H4 (cell line): ENCODE measurements at regions not wholly inside any gene's neighbourhood (a gene's known extent, or its start where the extent isn't known, plus 50 kb on each side); places are given as distances from the start of the nearest gene placed in this dataset.
A peak's percentile ranks its signal among the peaks of the same experiment; 100 is the strongest.

Experiments used
- DNase-seq: peaks from one replicate; pipeline ENCODE4 v3.0.0-alpha.2; 2015; ENCODE audit warnings: low spot score

DNA sequence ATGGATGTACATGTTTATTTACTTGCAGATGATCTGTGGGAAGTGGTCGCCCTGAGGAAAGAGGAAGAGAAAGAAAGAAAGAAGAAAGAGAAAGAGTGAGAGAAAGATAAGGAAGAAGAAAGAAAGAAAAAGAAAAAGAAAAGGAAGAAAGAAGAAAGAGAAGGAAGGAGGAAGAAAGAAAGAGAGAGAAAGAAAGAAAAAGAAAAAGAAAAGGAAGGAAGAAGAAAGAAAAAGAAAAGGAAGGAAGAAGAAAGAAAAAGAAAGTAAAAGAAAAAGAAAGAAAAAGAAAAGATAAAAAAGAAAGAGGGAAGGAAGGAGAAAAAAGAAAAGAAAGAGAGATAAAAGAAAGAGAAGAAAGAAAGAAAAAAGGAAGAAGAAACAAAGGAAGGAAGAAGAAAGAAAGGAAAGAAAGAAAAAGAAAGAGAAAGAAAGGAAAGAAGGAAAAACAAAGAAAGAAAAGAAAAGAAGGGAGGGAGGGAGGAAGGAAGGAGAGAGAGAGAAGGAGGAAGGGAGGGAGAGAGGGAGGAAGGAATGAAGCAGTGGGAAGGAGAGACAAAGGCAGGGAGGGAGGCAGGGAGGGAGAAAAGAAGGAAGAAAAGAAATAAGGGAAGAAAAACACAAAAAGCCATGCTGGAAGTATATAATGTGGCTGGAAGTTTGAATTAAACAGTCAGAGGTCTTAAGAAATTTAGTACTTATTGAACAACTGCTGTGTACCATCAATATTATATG is 976.6 kb downstream of the FAM181B start:
- no peak for DNase-seq

GRCh38 chr11:81749245-81749644 is 984.4 kb downstream of the FAM181B start:
- no peak for DNase-seq

GRCh38 chr11:81744336-81745116 is 989.1 kb downstream of the FAM181B start:
- no peak for DNase-seq

DNA sequence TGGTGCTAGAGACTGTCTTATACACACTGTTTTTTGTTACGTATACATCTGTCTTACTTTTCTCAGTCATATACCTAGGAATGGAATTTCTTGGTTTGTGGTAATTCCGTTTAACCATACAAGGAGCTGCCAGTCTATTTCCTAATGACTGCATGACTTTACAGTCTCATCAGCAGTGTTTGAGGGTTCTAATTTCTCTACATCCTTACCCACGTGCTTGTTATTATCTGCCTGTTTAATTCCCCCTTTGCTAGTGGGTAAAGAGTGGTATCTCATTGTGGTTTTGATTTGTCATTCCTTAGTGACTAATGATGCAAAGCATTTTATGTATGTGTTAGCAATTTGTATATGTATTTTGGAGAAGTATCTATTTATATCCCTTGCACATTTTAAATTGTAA is 1008.0 kb downstream of the FAM181B start:
- DNase-seq = peak; percentile 45

- no peak for DNase-seq
Measured at GRCh38 chr11:81717695-81718094, 1016.0 kb downstream of the FAM181B start.

GRCh38 chr11:81707881-81708280 is 1025.8 kb downstream of the FAM181B start:
- DNase-seq = no peak

GRCh38 chr11:81705283-81705682 is 1028.4 kb downstream of the FAM181B start:
- DNase-seq = no peak

GRCh38 chr11:81700076-81700475 is 1033.6 kb downstream of the FAM181B start:
- no peak for DNase-seq

GRCh38 chr11:81687057-81687456 is 1046.6 kb downstream of the FAM181B start:
- no peak for DNase-seq

DNA sequence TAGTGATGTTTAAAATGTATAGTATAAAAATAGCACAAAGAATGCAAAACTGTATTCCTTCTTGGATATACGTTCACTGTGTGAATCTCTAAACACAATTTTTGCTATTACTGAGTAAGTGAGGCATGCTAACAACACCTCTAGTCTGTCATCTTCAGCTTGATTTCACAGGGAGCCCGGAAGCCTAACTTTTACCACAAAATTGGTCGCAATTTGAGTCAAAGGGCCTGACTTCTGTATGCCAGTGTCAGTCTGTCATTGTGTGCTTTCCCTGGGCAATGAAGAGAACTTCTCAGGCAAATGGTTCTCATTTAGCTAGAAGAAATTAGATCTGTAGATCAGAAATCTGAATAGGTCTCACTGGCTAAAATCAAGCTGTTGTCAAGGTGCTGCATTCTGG is 1059.5 kb downstream of the FAM181B start:
- DNase-seq = no peak

GRCh38 chr11:81673001-81673400 is 1060.7 kb downstream of the FAM181B start:
- DNase-seq = peak; percentile 81

- DNase-seq = no peak
Measured at GRCh38 chr11:81669935-81670543, 1063.6 kb downstream of the FAM181B start.

- DNase-seq = peak; percentile 36
Measured at GRCh38 chr11:81658722-81659121, 1074.9 kb downstream of the FAM181B start.

- no peak for DNase-seq
Measured at GRCh38 chr11:81655351-81655750, 1078.3 kb downstream of the FAM181B start.

GRCh38 chr11:81647374-81647773 is 1086.3 kb downstream of the FAM181B start:
- DNase-seq = no peak

DNA sequence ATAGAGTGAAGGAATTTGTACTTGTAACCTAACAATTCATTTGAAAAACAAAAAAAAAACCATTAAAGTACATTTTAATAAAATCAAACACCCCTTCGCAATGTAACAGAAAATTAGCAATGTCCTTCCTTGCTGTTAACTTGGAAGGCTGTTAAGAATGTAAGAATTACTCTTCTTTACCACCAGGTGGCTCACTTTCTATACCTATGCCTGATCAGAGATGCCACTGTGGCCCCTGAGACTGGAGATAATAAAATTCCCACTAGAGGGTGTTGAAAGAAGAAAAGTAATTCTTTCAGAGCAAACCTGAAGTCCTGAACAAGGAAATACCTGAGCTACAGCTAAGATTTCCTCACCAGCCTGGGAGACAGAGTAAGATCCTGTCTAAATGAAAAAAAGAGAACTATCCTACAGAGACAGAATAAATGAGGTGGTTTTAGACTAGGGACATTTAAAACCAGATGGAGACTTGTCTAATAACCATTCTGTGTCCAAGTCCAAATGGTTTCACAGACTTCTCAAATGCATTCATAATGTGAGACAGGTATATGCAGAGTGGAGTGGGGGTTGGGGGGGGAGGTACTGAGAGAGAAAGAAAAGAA is 1089.3 kb downstream of the FAM181B start:
- peak; percentile 74 for DNase-seq

DNA sequence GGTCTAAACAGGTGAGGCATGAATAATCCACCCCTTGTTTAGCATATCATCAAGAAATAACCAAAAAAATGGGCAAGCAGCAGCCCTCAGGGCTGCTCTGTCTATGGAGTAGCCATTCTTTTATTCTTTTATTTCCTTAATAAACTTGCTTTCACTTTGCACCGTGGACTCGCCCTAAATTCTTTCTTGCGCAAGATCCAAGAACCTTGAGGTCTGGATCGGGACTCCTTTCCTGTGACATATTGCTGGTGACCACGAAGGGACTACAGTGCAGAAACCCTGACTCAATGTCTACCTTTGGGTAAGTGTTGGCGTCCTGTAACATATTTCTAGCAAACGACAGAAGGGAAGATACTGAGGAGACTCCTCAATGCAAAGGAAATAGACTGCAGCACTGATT is 1099.2 kb downstream of the FAM181B start:
- DNase-seq = no peak

DNA sequence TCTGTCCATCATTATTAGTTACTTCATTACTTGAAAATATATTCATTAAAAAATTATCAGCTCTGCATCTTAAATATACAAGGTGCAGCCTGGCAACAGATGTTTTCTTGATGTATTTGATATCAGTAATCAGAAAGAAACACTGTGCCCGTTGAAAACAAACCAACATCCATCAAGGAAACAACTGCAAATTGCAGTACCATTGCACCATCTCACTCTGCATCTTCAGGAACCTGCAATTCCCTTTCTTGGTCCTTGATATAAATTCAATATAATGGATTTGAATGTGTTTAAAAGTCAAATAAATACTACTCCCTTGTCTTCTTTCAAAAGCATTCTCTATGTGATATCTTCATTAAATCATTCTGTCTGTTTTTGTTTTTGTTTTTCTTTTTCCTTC is 1131.2 kb downstream of the FAM181B start:
- DNase-seq = no peak

GRCh38 chr11:81596704-81597103 is 1137.0 kb downstream of the FAM181B start:
- peak; percentile 8 for DNase-seq

GRCh38 chr11:81585390-81585933 is 1148.2 kb downstream of the FAM181B start:
- DNase-seq = no peak

- no peak for DNase-seq
Measured at GRCh38 chr11:81579339-81579738, 1154.3 kb downstream of the FAM181B start.

DNA sequence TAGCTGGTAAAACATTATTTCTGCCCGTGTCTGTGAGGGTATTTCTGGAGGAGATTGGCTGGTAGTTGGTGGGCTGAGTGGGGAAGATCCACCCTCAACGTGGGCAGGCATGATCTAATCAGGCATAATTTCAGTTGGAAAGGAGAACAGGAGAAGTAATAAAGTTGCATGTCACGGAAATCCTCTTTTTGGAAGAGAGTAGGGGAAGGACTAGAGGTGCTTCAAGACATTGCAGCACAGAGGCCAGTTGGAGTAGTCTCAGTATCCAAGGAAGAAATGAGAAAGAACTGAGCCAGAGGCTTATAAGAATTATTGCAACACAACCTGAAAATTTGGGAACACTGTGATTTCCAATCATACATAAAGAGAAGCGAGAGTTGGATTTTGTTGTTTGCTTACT is 1155.1 kb downstream of the FAM181B start:
- no peak for DNase-seq
